ENCODE measurements at regions not wholly inside any gene's neighbourhood (a gene's known extent, or its start where the extent isn't known, plus 50 kb on each side); places are given as distances from the start of the nearest gene placed in this dataset.

DNA sequence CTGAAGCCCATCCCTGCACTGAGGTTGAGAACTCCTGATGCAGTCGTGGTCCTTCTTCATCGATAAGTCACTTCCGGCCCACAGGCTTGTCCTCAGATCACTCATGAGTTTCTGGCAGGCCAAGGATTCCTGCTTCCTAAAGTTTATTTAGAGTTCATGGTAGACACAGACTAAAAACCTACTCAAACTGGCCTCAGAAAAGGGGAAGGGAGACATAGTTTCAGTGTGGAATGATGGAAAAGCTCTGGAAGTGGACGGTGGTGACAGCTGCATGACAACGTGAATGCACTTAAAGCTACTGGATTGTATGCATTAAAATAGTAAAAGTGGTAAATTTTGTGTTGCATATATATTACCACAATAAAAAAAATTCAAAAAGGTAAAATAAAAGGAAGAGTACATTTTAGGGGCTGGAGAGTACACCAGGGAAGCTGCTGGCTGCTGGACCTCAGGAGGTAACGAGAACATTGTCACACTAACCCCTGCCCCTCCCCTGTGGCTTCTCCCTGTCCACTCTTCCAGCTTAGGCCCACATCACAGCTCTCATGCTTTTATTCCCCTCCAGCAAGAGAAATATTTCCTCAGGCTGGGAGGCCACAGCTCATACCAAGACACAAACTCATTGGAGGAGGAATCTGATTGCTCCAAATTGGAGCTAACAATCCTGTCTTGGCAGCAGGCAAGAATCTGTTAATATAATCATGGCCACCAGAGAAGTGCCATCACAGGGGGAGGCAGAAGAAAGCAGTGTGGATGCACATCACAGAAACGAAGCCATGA lies 741.0 kb downstream of the UQCRFS1 start:
- no peak for DNase-seq

DNA sequence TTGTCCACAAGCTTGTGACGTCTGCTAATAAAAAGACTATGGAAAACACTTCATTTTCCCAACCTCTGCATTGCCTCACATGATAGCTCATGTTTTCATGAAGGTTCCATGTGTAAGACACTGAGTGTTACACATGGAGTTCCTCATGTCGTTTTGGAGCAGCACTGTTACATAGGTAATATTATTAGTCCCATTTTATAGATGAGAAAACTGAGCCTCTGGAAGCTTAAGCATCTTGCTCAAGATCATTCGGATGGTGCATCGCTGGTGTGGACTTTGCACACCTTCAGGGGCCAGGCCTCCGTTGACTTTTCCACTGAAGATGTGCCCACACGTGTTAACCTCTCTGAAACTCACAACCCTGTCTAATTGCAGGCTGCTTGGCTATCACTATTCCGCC lies 743.4 kb downstream of the UQCRFS1 start:
- no peak for DNase-seq

DNA sequence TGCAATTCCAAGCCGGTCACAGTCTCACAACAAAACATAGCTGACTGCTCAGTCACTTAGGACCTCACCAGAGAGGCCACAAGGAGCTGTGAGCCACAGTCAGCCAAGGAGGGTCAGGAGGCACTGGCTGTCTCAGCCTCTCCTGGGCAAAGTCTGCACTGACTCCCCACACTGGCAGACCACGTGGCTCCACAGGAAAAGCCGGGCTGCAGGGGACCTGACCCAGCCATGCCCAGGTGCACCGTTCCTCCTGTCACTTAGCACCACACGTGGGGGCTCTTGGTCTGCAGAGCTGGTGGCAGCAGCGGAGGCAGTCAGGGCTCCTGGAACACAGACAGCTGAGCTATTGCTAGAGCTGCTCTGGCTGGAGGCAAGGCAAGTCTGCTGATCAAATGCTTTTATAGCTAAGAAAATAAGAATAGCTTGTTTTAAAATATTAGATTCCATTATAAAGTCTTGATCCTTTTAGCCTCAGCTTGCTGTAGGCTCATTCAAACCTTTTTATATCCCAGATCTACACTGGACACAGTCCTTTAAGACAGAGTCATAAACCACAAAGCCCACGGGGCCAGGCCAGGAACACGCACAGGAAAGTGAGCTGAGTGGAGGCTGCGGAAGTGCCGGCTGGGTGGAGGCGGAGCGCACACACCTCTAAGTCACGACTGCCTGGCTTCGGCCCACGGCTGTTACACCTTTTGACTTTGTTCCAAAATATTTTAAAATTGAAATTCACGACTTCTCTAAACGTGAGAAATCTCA lies 744.1 kb downstream of the UQCRFS1 start:
- DNase-seq, result no peak

DNA sequence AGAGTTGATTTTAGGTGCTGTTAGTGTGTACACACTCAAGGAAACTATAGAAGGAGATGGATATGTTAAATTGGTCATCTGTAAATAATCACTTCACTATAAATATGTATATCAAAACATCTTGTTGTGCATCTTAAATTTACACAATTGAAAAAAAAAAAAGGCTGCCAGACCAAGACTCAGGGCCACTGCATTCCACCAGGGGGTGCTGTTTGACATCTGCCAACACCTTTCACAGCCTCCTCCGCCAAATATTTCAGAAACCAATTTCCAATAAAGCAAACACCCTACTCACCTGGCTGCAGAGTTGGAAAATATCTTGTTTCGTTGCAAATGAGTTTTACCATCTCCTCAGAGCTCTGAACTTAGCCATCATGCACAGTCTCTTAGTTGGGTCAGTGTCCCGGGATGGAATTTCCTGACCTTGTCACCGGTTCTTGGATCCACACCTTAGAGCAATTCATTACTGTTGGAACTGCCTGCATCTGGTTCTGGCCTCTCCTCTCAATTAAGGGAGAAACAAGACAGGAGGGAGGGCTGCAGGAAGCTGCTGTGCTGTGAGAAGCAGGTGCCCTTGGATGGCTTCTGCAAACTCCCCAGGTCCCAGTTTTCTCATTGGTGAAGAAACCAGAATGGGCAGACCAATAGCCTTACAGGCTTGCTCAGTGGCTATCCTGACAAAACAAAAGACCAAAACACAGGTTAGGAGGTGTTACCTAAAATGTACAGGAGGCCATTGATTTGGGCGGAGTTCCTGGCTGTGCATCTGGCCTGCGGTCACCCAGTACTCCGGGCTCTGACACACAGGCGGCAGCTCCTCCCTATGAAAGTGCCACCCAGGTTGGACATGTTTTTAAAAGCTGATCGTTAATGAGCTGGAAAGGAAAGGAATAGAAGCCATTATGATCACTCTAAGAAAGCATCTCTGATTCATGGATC lies 746.6 kb downstream of the UQCRFS1 start:
- peak; percentile 68 for DNase-seq

DNA sequence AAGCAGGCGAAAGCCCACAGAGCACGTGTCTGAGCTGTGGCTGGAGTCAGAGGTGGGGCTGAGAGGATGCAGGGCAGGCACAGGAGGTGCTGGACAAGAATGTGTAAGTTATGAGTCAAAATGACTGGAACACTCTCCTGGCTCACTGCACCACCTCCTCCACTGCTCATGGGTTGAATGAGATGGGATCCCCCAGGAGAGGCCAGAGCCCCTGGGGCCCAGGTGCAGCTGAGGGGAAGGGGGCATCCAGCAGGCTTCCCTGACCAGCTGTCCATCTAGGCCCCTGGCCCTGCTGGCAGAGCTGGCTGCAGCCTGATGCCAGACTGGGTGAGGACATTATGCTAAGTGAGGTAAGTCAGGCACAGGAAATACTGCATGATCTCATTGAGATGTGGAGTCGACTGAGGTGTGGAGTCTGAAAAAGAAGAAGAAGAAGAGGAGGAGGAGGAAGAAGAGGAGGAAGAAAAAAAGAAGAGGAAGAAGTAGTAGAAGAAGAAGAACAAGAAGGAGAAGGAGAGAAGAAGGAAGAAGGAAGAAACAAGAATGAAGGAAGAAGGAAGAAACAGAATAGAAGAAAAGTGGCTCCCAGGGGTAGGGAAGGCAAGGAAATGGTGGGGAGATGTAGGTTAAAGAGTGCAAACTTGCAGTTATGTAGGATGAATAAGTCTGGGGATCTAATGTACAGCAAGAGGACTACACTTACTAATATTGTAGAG lies 747.4 kb downstream of the UQCRFS1 start:
- no peak for DNase-seq

DNA sequence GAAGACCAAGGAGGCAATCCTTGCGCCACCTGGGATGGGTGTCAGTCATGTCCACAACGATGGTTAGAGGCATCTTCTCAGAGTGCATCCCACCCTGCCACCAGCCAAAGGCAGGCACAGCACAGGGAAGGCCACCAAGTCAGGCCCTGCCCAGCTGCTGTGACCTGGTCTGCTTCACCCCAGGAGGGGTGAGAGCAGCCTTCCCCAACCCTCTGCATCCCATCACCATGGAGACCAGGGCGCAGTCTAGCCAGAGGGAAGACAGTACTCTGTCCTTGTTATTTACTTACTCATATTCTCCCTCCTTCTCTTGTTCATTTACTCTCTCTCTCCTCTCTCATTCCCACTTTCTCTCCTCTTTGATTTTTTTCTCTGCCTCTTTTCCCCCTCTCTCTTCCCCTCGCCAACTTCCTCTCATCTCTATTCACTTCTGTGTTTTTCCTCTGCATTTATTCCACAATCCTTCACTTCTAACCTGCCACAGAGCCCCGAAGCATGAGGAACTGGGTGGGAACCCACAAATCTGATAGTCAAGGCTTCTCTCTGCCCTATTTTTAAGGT lies 749.4 kb downstream of the UQCRFS1 start:
- DNase-seq, result no peak

DNA sequence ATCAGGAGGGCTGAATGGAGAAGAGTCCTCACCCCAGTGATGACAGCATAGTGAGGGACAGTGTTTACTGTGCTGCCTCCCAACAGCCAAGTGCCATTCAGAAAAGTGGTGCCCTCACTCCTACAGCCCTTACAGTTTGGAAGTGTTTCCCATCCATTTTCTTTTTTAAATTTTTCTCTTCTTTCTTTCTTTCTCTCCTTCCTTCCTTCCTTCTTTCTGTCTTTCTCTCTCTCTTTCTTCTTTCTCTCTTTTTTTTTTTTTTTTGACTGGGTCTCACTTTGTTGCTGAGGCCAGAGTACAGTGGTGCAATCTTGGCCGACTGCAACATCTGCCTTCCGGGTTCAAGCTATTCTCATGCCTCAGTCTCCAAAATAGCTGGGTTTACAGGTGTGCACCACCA lies 755.3 kb downstream of the UQCRFS1 start:
- DNase-seq, result no peak

DNA sequence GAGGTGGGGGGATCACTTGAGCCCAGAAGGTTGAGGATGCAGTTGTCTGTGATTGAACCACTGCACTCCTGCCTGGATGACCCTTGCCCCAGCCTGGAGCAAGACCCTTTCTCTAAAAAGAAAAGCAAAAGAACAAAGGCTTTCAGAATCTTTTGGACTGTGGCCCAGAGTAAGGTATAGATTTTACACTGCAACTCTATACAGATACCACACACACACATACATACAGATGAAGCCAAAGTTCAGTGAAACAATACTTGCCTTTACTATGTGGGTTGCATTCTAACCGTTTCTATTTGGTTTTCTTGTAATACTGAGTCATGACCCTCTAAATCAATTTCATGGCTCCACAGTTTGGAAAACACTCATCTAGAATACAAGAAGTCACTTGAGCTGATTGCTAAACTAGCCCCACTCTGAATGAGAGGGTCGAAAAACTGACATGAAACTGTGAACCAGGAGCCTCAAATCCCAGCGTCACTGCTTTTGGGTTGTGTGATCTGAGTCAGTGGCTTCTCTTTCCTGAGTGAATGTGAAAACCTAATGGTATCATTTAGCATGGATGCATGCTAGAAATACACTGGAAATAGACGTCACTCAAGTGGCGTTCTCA lies 756.1 kb downstream of the UQCRFS1 start:
- DNase-seq, result no peak

DNA sequence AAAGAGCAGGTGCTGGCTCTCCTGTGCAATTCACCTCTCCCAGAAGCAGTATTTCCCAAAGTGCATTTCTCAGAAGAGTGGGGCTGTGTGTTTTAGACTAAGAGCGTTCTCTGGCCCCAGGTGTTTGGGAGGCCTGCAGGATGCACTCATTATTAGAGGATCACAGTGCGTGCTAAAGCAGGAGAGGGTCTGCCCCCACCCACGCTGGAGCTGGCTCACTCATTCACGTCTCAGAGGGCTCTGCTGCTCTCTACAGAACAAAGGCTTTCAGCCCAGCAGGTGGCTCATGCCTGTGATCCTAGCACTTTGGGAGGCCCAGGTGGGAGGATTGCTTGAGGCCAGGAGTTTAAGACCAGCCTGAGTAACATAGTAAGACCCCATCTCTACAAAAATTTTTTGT lies 756.7 kb downstream of the UQCRFS1 start:
- no peak for DNase-seq

DNA sequence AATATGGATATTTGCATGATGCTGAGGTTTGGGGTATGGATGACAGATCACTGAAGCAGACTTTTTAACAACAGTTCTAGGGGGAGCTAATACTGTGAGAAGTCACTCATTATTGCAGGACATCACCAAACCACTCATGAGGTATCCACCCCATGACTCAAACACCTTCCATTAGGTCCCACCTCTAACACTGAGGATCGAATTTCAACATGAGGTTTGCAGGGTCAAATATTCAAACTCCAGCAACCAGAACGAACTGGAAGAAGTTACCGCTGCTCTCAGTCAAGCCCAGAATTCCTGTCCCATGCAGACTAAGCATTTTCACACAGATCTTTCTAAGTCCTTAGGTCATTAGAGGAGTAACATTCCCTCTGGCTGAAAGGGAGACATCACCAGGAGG lies 758.9 kb downstream of the UQCRFS1 start:
- no peak for DNase-seq

DNA sequence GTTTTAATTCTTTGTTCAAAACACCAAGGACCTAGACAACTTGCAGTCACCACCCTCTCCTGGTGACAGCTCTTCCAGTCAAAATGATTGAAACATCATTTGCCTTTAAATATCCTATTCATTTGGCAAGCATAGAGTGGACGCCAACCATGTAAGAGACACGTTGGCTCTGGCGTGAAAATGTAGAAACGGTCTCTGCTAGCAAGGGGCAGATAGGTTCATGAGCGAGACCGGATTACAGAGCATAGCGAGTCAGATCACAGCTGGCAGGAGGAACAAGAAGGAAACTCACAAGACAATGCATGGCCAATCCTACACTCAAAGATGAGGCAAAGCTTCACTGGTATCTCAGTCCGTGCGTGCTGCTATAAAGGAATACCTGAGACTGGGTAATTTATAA lies 759.5 kb downstream of the UQCRFS1 start:
- DNase-seq, result no peak

DNA sequence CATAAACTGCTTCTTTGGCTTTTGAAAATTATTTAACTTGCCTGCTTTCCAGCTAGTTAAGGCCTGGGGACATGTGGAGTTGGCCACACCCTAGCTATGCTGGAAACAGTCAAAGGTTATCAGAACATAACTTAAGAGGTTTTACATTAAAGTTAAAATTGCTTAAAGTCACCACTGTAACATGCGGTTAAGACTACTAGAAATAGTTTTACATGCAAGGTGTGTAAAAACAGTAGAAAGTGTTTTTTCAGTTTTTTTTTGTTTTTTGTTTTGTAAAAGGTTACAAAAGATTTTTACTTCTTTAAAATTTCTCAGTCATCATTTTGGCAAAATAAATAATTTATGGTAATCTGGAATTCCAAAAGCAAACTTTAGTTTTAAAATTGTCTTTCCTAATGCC lies 763.1 kb downstream of the UQCRFS1 start:
- no peak for DNase-seq

DNA sequence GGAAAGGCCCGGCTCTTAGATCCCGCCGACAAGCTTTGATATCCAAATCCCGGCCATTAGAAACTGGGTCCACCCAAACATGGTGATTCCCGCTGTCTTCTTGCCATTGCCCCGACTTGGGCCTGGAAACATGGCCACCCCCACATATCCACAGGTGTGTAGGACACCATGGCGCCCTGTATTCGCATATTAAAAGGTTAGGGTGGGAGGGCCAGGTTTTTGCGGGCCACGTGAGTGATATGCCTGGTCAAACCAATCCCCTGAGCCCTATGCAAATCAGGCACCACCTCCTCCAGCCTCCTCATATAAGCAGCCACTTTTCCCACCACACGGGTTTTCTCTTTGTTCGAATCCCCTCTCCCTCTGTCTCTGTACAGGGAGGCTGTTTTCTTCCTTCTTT lies 766.4 kb downstream of the UQCRFS1 start:
- DNase-seq, result no peak

DNA sequence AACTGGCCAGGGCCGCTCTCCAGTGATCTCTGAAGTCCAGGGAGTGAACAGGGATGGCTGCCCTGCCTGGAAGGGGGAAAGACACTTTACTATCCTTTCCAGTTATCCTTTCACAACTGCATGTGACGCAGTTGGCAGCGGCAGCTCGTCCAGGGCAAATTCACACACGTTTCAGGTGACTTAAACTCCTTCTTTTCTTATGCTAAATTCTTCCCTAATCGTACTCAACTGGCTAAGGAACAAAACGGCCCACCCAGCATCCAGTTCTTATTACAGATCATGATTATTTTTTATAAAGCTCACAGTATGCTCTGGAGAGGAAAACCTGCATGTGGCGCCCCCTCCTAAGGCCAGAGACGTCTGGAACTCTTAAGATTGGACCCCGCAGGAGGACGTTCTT lies 767.1 kb downstream of the UQCRFS1 start:
- no peak for DNase-seq

DNA sequence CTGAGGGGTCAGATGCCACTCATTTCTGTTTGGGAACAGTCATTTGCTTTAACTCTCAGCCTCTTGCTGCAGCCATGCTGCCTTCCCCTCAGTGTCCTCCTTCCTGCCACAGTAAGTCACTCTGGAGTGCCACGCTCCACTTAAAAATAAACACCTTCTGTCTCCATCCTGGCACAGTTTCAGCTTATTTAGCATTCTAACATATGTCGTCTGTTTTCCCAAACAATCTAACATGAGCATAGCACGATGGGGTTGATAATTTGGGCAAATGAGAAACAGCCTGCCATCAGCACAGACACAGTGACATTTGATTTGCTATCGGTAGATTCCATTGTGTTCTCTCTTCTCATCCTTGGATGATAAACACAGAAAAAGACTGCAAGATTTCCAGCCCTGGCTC lies 768.6 kb downstream of the UQCRFS1 start:
- DNase-seq, result no peak

DNA sequence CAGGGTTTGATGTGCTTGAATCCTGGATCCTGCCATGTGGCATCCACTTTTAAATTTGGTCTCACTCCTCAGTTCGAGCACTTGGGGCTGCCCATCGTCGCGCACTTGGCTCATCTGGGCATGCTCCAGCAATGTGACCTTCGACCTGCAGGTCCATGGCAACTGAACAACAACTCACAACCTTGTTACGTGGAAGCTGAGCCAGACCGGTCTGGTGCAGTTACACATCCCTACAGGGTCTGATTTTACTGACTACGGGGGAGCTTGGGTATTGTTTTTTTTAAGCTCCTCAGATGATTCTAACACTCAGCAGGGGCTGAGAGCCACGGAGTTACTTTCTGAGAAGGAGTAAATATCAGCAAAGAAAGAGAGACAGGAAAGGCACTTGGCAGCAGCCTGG lies 769.6 kb downstream of the UQCRFS1 start:
- peak; percentile 55 for DNase-seq

DNA sequence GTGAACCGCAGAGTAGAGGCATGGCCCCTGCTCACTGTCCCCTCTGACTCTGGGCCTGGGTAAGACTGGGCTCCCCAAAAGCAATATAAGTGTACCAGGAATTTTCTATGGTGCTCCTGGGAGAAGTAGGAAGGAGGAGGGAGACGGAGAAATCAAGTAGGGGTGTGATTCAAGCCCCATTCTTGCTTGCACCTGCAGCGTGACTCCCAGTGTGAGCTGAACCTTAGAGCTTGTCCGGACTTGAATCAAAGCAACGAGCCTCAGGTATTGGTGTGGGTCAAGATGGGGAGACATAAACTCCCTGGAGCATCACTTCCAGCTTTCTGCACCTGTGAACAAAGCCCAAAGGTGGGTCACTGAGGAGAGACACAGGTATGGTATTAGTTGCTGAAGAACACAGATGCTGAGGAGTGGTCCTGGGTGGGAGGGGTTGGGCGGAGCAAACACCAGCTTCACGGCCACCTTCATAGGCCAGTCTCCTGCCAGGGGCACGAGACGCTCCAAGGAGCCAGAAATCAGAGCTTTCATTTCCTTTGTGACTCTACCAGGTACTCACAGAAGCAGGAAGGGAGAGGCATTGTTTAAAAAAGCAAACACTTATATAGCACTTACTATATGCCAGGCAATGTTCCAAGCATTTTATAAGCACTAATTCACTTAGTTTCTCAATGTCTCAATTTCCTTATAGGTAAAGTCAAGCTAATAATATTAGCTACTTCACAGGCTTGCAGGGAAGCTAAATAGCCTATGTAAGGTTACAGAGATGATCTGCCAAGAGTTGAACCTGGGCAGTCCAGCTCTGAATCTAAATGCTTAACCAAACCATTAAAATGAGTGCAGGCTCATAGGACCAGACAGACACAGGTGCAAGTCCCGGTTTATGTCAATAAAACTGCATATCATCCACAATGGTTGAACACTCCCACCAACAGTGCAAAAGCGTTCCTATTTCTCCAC lies 775.3 kb downstream of the UQCRFS1 start:
- no peak for DNase-seq

DNA sequence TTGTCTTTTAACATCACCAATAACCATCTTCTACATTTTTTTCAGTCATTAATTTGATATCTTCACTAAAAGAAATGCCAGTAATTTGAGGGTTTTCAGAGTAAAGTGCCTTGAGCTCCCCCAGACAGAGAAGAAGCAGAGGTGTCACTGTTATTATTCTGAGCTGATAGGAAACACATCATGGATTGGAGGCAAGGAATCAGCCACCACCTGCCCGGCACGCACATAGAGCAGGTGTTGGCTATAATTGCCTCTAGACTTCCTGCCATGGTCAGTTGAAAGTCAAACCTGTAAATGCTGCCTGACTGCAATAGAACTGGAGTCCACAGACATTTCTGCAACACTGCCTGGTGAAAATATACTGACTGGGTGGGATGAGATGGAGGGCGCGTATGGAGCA lies 776.6 kb downstream of the UQCRFS1 start:
- no peak for DNase-seq

DNA sequence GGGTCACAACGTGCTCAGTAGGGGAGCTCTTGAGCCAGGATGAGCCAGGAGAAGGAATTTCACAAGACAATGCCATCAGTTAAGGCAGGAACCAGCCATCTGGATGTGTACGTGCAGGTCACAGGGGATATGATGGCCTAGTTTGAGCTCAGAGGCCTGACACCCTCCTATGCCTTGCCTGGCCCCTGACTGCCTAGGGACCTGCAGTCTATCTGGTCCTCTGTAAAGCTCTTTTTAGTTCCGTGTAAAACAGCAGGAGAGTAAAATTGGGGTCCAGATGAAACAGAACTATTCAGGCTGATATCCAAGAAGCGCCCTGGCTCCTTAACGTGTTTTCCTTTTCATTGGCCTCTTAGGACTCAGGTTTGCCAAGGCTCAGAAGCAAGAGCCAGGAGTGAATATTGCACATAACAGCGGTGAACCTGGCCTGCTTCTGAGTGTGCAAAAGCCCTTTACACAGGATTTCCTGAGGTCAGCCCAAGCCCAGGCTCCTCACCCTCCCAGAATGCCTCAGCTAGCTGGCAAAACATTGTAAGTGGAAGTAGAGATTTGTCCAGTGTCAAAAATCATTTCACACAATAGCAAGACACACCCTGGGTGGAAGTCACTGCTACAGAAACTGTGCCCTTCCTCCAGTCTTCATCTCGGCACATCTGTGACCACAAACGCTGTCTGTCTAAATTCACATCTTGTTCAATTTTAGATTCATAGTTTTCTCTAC lies 777.2 kb downstream of the UQCRFS1 start:
- DNase-seq, result no peak
